Peyer's patch (tissue), 4 donors: ENCODE measurements at regions not wholly inside any gene's neighbourhood (a gene's known extent, or its start where the extent isn't known, plus 50 kb on each side); places are given as distances from the start of the nearest gene placed in this dataset.
"Not testable (repeated sequence)": the region's sequence is repeated elsewhere in the genome, so short reads cannot be mapped to it uniquely, and the experiment has no call there.

Source experiments
- DNase-seq, 3 donors: peaks; one replicate each; pipeline ENCODE4 v3.0.0-alpha.2; 2017 to 2019
- H3K27ac ChIP-seq, 4 donors: fragments of 200-600 bp; sonication (generic); one replicate each; pipeline ENCODE4 v1.5.1; 2016 to 2019
- H3K27me3 ChIP-seq, 2 donors: fragments of 200-600 bp; sonication (generic); one replicate each; pipeline ENCODE4 v1.5.1; 2019
- H3K36me3 ChIP-seq, 3 donors: fragments of 200-600 bp; sonication (generic); one replicate each; pipeline ENCODE4 v1.5.1; 2016 to 2019
- H3K4me1 ChIP-seq, 4 donors: fragments of 200-600 bp; sonication (generic); one replicate each; pipeline ENCODE4 v1.5.1; 2016 to 2019
- H3K4me3 ChIP-seq, 4 donors: fragments of 200-600 bp; sonication (generic); 1 replicate in 3 of 4; 2 replicates in 1 of 4; pipeline ENCODE4 v1.5.1; 2016 to 2019; ENCODE audit warnings: mild to moderate bottlenecking in 1 of 4
- H3K9me3 ChIP-seq, 4 donors: fragments of 200-600 bp; sonication (generic); one replicate each; pipeline ENCODE4 v1.5.1; 2016 to 2019; ENCODE audit warnings: mild to moderate bottlenecking in 1 of 4
- POLR2A ChIP-seq, 2 donors: fragments of 450-650 bp; IDR thresholded peaks; one replicate each; pipeline ENCODE4 v1.5.1; 2017; ENCODE audit warnings: antibody characterized with exemption in 2 of 2, mild to moderate bottlenecking in 2 of 2, moderate library complexity in 2 of 2
- TF ChIP-seq, protein P1 (sequence below), 6 experiments: fragments of 450-650 bp in 4 of 6; fragments of 200-600 bp in 2 of 6; sonication (generic) in 1 of 6; IDR thresholded peaks; one replicate each; pipeline ENCODE4 v1.5.1; 2017 to 2019; ENCODE audit warnings: antibody characterized with exemption in 6 of 6, mild to moderate bottlenecking in 3 of 6, moderate library complexity in 1 of 6

DNA sequence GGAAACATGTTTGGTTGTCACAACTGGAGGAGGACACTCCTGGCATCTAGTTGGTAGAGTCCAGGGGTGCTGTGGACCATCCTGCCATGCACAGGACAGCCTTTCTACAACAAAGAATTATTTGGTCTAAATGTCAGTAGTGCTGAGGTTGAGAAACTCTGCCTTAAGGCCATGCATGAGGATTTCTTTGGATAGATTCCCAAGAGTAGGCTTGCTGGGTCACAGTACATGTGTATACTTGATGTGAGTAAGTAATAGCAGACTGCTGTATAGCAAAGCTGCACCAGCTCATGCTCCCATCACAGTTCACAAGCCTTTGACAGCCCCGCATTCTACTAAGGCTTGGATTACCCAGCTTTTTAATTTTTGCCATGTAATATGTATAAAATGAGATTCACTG lies 151.3 kb downstream of the MFSD1 start:
- TF ChIP-seq POLR2A (IDR thresholded peaks at IDR 0.05) = no peak
- TF ChIP-seq, protein P1, sequence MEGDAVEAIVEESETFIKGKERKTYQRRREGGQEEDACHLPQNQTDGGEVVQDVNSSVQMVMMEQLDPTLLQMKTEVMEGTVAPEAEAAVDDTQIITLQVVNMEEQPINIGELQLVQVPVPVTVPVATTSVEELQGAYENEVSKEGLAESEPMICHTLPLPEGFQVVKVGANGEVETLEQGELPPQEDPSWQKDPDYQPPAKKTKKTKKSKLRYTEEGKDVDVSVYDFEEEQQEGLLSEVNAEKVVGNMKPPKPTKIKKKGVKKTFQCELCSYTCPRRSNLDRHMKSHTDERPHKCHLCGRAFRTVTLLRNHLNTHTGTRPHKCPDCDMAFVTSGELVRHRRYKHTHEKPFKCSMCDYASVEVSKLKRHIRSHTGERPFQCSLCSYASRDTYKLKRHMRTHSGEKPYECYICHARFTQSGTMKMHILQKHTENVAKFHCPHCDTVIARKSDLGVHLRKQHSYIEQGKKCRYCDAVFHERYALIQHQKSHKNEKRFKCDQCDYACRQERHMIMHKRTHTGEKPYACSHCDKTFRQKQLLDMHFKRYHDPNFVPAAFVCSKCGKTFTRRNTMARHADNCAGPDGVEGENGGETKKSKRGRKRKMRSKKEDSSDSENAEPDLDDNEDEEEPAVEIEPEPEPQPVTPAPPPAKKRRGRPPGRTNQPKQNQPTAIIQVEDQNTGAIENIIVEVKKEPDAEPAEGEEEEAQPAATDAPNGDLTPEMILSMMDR (IDR thresholded peaks at IDR 0.05) = no peak
- DNase-seq = no peak

DNA sequence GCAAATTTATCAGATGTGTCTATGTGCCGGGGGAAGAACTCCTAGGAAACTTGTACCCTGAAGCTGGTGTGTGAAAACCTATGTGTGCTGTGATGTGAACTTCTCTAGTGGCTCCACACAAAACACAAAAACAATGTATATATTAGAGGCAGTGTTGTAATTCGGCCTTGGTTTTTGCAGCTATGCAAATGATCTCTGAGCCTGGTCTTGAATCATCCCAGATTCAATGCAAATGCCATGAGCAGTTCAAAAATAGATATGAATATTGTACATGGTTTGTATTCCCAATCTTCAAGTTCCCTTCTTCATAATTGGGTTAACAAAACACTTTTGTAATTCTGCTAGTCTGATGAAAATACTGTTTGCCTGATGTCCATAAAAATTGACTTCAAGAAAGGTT lies 152.6 kb downstream of the MFSD1 start:
- Histone ChIP-seq H3K27me3 (no peaks in the 10 kb centered on the region), H3K9me3 (no peaks in the 10 kb centered on the region), H3K4me1 (no peaks in the 10 kb centered on the region), H3K27ac (no peak overlapping the region), H3K4me3 (no peak overlapping the region), H3K36me3 (no peaks in the 10 kb centered on the region)
- TF ChIP-seq POLR2A (IDR thresholded peaks at IDR 0.05) = no peak
- TF ChIP-seq, protein P1 (IDR thresholded peaks at IDR 0.05) = no peak
- no peak for DNase-seq

More for the DNA sequence above, 151.3 kb downstream of the MFSD1 start:
- Histone ChIP-seq H3K27ac (no peak overlapping the region), H3K36me3 (no peaks in the 10 kb centered on the region), H3K4me3 (no peak overlapping the region), H3K4me1 (no peaks in the 10 kb centered on the region), H3K9me3 (no peaks in the 10 kb centered on the region), H3K27me3 (no peaks in the 10 kb centered on the region)

DNA sequence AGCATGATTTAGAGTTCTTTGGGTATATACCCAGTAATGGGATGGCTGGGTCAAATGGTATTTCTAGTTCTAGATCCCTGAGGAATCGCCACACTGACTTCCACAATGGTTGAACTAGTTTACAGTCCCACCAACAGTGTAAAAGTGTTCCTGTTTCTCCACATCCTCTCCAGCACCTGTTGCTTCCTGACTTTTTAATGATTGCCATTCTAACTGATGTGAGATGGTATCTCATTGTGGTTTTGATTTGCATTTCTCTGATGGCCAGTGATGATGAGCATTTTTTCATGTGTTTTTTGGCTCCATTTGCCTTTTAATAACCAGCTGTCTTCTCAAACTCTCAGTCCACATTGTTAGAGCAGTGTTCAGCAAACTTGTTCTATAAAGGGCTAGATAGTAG lies 155.9 kb downstream of the MFSD1 start:
- H3K4me1 ChIP-seq, H3K27ac ChIP-seq, H3K9me3 ChIP-seq, H3K4me3 ChIP-seq, DNase-seq, H3K27me3 ChIP-seq, H3K36me3 ChIP-seq: not testable (repeated sequence)

DNA sequence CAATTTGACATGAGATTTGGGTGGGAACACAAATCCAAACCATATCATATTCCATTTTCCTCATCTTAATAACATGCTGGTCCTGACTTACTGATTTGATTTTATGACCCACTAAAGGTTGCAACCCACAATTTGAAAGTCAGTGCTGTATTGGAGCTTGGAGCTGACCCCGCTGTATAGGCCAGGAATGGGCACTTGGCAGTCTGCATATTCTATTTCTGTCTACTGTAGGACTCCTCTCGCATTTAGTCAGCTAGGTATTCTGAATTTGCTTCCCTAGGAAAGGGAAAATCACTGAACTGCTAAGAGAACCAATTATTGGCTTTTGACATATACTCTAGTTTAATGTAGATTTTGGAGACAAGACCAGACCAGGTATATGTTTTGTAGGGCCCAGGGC lies 157.0 kb downstream of the MFSD1 start:
- H3K9me3 ChIP-seq = no peaks in the 10 kb centered on the region
- H3K4me1 ChIP-seq = no peaks in the 10 kb centered on the region
- no peak for TF ChIP-seq POLR2A (IDR thresholded peaks at IDR 0.05)
- TF ChIP-seq, protein P1 (IDR thresholded peaks at IDR 0.05) = no peak
- no peaks in the 10 kb centered on the region for H3K36me3 ChIP-seq
- no peak overlapping the region for H3K4me3 ChIP-seq
- no peak overlapping the region for H3K27ac ChIP-seq
- no peak for DNase-seq
- H3K27me3 ChIP-seq = no peaks in the 10 kb centered on the region

DNA sequence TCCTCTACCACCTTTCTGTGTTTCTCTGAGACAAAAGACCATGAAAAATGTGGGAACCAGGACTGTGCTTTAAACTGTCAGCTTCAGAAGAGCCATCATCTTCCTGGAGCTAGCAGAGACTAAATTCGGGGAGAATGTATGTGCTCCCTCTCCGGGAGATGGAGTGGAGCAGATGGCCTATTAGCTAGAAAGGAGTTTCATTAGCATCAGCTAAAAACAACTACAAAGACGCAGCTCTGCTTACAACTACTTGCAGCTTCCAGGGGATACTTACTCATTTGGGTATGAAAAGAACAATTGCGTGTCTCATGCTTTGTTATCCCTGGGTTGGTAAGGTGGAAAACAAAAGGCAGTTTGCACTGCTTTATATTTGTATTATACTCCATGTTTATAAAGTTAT lies 159.6 kb downstream of the MFSD1 start:
- Histone ChIP-seq H3K4me1 (no peaks in the 10 kb centered on the region), H3K27ac (no peak overlapping the region), H3K27me3 (no peaks in the 10 kb centered on the region), H3K4me3 (no peak overlapping the region), H3K36me3 (no peaks in the 10 kb centered on the region), H3K9me3 (no peaks in the 10 kb centered on the region)
- no peak for DNase-seq
- TF ChIP-seq, protein P1 (IDR thresholded peaks at IDR 0.05) = no peak
- no peak for TF ChIP-seq POLR2A (IDR thresholded peaks at IDR 0.05)

DNA sequence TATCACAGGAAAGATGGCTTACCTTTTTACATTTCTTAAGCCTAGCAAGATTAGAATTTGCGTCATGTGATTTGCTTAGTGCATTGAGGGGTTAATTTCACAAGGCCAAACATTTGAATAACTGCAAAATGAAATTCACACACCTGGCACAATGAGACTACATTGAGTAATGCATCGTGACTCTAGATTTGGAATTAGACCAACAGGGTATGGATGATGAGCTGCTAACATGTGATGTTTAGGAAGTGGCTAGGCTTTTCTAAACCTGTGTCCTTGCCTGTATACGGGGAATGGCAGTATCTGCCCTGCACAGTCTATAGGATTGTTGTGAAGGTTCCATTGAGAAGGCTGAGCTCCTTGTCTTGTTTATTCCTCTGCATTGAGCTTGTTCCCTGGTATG lies 160.1 kb downstream of the MFSD1 start:
- no peak for DNase-seq

More for the DNA sequence above, 160.1 kb downstream of the MFSD1 start:
- Histone ChIP-seq H3K9me3 (no peaks in the 10 kb centered on the region), H3K4me1 (no peaks in the 10 kb centered on the region), H3K36me3 (no peaks in the 10 kb centered on the region), H3K27ac (no peak overlapping the region), H3K4me3 (no peak overlapping the region), H3K27me3 (no peaks in the 10 kb centered on the region)
- TF ChIP-seq POLR2A (IDR thresholded peaks at IDR 0.05) = no peak
- TF ChIP-seq, protein P1 (IDR thresholded peaks at IDR 0.05) = no peak
